RPMI8226 (cell line): ENCODE measurements at regions not wholly inside any gene's neighbourhood (a gene's known extent, or its start where the extent isn't known, plus 50 kb on each side); places are given as distances from the start of the nearest gene placed in this dataset.

Experiments used
- DNase-seq: peaks from one replicate; pipeline ENCODE4 v3.0.0-alpha.2; 2015

GRCh38 chr3:34260271-34261000, 462.0 kb downstream of the PDCD6IP start:
- DNase-seq, result peak; percentile 52

GRCh38 chr3:34261001-34261385, 462.6 kb downstream of the PDCD6IP start:
- DNase-seq, result no peak

DNA sequence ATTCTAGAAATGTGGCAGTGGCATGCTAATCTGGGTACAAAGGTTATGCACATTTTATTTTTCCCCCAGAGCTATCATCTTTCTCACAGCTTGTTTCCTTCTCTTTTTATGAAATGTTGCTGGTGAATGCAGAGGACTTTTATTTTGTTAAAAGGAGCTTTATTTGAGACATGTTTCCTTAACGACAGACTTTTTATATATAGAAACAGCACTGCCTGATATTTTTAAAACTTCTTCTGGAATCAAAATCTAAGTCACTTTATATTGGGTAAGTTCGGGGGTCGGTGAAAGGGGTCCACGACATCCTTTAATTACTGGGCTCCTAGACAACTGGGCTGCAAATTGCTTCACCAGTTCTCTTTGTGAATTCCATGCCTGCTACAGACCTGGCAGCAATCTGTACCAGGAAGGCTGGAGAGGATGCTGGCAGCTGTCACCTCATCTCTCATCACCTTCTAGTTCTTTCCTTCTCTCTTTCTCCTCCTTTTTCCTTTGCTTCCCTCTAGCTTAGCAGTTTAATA, 464.7 kb downstream of the PDCD6IP start:
- DNase-seq, result no peak

DNA sequence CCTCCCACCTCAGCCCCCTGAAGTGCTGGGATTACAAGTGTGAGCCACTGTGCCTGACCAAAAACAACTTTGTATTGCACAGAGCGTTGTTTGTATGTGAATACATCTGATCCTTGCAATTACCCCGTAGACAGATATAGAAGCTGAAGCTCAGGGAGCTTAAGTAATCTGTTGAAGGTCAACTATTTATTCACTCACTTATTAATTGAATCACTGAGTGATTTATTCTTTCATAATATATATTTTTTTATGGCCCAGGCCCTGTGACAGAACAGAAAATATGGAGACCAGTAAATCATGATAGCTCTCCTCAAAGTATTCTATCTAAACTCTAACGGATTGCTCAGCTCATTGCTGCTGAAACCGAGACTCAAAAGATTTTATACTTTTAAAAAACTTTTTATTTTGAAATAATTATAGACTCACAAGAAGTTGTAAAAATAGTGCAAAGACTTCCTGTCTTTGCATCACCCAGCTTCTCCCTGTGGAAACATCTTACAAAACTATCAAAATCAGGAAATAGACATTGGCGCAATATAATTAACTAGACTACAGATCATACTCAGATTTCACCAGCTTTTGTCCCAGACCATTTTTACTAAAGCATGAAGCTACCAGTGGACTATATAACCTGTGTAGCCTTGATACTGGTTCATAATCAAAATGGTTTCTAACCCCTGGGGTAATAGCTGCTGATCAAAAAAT, 466.1 kb downstream of the PDCD6IP start:
- no peak for DNase-seq

DNA sequence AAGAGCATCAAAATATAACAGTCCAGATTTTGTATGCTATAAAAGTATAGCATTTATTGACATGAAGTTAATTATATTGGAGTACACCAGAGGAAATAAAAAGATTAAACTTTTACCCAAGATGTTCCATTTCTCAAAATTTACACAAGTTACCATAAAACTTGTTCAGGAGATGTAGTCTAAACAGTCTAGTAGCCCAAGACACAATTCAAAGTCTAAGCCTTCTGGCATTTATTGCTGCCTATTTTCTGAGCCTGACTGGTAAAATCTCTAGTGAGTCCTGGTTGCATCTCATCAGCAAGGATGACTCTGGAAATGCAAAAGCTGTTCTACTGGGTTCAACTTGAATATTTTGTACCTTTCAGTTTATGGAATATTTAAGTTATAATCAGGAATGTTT, 468.7 kb downstream of the PDCD6IP start:
- no peak for DNase-seq

DNA sequence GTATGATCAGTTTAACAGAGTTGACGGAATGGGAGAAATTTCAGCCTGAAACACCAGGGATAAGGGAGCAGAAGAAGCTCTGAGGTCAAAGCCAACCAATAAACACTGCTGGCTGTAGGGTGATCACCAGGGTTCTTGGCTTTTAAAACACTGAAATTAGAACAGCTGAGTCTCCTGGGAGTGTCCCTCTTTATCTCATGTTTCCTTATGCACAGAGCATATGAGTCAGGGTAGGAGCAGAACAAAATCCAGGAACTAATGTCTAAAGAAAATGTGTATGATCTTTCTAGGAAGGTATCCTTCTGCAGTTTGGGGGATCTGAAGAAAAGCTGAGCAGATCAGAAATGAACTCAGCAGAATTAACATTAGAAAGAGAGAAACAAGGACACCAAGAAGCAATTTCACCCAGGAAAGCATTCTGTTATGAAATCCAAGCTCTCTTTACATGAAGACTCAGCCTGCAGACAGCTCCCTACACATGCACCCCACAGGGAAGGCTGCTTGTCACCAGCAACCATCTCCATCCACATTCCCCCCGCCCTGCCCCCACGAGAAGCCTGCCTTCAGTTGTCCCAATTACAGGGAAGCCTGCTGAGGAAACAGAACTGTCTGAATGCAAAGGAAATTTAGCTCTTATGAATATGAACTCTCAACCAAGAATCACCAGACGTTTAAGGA, 469.7 kb downstream of the PDCD6IP start:
- no peak for DNase-seq

GRCh38 chr3:34275811-34276210, 477.4 kb downstream of the PDCD6IP start:
- DNase-seq, result no peak

DNA sequence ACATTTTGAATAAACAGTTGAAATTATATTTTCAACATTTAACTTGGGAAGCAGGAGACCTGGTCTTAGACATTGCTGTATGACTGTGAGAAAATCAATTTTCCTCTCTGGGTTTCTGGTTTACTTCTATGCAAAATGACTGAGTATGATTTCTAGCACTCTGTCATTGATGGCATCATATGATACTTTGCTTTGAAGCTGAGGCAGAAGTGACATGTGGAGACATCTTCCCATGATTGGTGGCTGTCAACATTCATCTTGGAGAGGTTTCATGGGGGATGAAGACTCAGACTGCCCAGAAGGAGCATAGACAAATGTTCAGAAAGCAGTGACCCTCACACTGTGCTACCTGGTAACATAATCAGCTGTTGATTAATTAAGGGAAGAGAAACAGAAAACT, 477.9 kb downstream of the PDCD6IP start:
- DNase-seq, result no peak

- DNase-seq, result no peak
These were observed 478.7 kb downstream of the PDCD6IP start for GRCh38 chr3:34277110-34277509.

DNA sequence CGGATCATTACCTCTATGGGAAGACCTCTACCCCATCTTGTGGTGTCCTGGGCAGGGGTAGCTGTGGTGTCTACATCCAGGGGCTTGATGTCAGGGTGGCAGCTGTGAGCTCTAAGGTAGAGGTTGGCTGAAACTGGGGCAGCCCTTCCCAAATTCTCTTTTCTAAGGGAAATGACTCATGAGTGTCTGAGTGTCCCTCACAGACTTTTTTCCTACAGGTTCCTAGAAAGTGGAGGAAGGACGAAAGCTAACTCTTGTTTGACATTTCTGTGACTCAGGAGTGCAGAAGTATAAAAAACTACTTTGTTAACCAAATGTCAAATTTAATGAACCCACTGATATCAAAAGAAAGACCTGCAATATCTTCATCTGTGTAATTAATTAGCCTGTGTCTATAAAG, 481.5 kb downstream of the PDCD6IP start:
- no peak for DNase-seq

DNA sequence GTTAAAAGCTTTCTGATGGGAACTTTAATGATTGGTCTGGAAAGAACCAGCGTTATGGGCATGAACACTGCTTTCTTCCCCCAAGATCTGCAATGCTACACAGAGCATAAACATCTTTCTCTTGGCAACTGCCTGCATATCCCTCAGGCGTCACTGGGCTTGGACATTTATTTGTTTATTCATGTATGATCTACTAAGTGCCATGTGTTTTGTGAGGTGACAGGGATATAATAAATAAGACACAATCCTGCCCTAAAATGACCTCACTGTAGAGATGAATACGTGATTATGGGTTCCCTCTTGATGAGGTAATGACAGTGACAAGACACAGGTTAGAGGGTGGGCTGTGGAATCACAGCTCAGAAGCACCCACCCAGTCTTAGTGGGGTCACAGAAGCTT, 485.3 kb downstream of the PDCD6IP start:
- DNase-seq, result no peak

GRCh38 chr3:34284959-34285826, 486.8 kb downstream of the PDCD6IP start:
- DNase-seq, result no peak

GRCh38 chr3:34285827-34286188, 487.4 kb downstream of the PDCD6IP start:
- DNase-seq, result no peak

- no peak for DNase-seq
These were observed 494.3 kb downstream of the PDCD6IP start for GRCh38 chr3:34292605-34293300.

DNA sequence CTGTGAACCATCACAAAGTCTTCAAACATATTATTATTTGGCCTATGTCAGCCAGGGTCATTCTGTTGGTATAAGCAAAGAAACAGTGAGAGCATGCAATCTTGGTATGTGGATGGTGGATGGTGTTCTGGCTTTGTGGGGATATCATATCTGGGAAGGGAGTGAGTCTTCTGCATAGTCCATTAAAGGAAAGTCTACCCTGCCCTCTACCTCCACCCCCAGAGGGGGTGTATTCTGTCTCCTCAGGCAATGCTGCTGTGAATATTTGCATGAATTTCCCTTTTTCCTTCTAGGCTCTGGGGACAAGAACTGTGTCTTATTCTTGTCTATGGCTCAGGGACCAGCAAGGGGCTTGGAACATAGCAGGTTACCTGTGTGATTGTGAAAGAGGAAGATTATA, 495.8 kb downstream of the PDCD6IP start:
- no peak for DNase-seq

DNA sequence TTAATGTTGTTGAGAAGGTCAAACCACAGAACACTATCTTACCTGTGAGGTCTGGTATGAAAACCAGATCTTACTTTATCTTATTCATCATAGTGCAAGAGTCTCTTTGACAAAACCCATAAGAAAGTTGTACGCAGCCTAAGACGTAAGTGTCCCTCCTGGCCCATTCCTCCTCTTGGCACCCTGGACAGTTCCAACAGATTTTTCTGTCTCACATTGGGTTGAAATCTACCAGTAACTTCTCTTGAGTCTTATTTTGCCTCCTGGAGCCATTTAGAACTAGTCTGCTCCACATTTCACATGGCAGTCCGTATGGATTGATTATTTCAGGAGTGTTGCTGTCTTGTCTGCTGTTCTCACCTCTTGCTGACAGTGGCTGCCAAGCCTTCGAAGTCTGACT, 498.4 kb downstream of the PDCD6IP start:
- DNase-seq, result no peak

- no peak for DNase-seq
These were observed 500.2 kb downstream of the PDCD6IP start for GRCh38 chr3:34298653-34299052.

DNA sequence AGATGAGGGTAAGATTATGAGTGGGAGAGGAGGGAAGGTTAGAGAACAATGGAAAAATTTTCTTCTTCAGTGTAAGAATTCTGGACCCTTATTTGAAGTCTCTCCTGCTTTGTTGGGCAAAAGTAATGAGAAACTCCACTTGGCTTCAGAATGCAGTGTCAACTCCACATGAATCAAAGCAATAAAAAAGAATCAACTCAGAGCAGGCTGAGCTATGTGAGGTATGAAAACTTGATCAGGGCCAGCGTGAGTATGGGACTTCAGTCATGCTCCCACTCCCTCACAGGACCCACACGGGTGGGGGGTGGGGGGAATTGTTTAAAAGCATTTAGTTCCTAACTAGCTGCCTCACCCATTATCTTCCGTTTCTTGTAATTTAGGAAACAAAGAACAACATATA, 502.2 kb downstream of the PDCD6IP start:
- DNase-seq, result no peak

DNA sequence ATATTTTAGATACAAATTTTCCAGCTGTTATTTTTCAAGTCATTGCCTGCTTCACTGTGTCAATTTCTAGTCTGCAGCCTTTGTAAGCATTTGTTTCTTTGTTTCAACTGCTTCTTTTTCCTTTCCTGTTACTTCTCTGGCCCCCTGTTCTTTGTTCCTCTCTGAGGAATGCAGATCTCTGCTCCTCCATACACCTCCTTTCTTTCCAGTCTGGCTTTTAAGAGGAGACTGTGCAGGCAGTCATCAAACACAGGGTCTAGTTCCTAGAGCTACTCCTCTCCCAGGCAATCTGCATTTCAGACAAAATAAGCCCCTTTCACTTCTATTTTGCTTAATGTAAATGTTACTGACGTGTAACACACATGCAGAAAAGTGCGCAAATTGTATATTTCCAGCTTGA, 502.9 kb downstream of the PDCD6IP start:
- no peak for DNase-seq

GRCh38 chr3:34305266-34305665, 506.8 kb downstream of the PDCD6IP start:
- no peak for DNase-seq

GRCh38 chr3:34312684-34313083, 514.3 kb downstream of the PDCD6IP start:
- DNase-seq, result no peak

DNA sequence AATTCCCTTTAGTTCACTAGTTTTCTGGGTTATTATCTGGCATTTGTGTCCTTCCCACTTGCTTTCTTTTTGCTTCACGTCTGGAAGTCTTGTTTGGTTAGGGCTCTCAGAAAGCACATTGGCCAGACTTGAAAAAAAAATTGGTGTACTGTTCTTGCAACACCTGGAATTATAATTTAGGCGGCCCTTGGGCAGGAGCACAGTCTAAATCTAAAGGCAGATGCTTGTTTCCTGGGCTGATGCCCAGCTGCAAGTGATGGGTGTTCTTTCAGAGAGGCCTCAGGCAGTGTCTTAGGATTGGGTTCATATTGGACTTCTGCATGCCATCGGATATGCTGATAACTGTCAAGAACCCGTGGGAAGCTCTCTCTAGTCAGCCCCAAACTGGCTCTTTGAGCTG, 521.5 kb downstream of the PDCD6IP start:
- DNase-seq, result peak; percentile 35
